GM21390 (cell line): ENCODE measurements at regions not wholly inside any gene's neighbourhood (a gene's known extent, or its start where the extent isn't known, plus 50 kb on each side); places are given as distances from the start of the nearest gene placed in this dataset.
A peak's percentile ranks its signal among the peaks of the same experiment; 100 is the strongest.

Experiments
- ATAC-seq: cut with Tn5 transposase; IDR thresholded peaks from one replicate; pipeline ENCODE4 v1.9.1; 2021; ENCODE audit not compliant: unreplicated experiment

DNA sequence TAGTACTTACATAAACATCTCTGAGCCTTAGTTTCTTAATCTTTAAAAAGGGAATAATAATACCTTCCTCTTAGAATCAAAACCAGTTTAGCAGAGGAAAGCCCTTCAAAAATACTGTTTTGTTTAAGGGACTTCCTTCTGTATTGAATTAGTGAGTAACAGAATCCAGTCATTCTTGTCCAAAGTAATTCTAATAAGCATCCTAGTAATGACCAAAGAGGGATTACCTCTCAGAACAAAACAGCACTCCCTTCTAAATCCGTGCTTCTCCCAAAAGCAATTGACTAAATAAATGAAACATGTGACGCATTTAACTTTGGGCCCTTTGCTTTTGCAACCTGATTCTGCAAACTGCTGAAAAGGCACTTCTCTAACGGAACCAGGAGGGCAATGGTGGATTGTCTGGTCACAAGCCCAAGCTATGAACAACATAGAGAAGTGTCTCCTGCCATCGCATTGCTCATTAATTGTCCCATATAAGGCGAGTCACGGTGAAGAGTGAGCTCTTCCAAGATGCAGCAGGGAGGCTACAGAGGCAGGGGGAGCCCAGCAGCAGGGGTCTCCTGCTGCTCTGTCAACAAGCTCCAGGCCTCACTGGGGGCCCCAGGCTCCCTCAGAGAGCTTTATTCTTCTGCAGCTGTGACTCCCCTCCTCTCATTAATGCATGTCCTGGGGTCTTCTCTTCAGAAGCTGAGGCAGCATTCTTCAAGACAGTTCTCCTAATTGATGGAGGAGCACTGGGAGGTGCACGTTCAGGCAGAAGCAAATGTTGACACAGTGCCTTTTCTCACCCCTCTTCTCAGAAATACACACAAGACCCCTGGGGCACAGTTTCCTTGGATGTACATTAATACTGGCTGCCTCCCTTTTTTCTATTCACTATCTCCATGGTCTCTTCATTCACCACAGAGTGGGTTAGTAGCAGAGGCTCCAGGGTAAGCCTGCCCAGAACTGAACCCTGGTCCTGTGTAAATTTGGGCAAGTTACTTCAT lies 419.6 kb upstream of the RASGEF1B start:
- ATAC-seq, result no peak

DNA sequence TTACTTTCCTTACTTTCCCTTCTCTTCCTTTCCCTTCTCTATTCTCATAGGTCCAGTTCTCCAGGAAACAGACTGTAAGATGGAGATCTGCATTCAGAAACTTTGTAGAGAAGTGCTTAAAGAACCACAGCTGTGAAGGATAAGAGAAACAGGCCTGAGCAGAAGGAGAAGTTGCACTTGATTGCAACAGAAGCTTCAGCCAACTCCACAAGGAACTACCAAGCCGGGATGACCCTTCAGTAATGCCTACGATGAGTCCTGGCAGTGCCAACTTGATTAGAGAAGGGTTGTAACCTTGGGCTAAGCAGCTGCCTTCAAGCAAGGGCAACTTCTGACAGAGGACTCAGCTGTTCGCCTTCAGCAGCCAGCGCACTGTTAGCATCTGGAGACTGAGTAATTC lies 413.3 kb upstream of the RASGEF1B start:
- ATAC-seq, result no peak

DNA sequence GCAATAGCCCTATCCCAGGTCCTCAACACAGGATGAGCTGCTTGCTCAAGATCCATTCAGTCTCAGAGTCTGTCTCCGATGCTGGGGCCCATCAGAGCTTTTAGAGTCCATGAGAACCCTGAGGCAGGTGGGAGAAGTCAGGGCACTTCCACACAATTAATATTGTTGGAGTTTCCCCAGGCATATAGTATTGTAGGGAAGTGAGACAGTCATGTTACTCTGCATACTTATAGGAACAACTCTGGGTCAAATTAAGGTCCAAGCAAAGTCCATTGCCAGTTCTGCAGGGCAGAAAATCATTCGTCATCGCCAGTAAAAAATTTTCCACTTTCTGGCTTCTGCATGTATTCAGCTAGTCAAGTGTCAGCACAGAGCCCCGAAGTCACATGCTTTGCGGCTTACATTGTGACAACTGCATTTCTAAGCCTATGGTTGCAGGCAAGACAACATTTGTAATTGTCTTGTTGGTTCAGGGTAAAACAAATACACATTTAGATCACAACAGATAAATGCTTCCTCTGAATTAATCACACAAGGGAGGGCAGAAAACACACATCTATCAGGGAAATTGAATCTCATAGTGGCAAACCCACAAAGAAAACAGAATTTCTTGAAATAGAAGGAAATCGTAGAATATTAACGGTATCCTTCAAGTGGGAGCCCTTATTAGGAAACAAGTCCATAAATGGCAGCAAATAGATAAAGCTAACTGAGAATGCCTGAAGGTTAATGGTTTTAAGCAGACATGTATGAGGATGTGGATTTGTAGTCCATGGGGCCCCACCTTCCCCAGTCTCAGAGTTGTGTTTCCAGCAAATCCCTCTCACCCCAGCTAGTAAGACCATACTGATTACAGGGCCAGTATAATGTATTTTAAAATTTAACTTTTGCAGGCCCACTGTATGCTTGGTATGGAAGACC lies 412.1 kb upstream of the RASGEF1B start:
- ATAC-seq, result no peak

DNA sequence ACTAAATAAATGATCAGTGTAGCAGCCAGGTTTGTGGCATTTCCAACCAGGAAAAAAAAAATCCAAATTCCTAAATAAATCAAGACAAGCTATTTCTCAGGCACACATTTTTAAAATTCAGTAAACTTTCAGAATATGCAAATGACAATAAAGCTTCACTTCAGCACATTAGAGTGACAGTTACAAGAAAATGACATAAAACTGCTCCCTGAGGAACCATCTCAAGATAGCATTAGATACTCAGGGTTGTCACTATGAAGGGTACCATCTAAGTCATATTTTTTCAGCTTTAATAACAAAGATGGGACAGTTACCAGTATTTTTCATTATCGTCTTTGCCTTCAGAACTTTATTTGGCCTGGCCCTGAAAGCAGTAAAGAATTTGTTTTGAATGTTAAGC lies 411.3 kb upstream of the RASGEF1B start:
- no peak for ATAC-seq

DNA sequence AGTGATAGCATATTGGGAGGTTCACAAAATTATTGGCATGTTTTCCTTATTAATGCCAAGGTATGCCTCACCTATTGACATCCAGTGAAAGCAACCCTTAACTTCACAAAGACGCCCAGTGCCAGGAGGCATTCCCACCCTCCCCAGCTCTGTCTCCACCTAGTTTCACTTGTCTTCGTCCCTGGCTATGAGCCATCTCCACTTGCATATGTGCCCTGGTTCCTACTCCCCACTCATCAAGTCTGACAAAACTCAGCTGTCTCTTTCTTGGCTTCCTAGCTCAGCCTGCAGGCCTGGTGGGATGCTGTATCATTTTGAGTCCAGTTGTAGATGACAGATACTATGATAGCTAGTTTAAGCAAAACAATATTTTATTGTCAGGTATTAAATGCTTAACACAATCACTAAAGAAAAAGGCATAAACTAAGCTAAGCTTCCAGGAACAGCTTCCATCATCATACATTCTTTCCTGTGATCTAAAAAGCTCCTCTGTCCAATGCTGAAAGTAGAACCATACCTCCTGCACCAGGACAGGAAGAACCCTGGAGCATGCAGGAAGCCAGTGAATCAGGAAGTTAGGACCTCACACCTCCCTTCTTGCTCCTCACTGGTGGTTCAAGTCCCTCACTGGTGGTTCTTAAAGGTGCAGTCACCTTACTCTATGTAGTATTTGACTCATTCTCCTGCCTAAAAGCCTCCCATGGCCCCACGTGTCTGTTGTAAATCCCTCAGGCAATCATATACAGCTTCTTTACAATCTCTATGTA lies 410.3 kb upstream of the RASGEF1B start:
- no peak for ATAC-seq

DNA sequence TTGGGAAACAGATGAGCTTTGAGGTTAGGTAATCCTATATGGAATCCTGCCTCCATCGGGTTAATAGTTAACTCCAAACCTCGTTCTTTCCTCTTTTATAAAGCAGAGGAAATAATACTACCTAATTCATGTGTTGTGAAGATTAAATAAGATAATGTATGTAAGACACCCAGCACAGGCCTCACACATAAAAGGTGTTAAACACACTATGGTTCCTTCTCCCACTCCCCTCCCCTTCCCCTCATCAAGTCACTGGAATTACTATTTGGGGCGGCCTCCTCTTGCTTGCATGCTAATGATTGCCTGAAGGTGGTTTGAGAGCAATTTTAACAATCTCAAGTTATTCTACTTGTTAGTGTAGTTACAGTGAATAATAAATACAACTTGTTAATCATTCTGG lies 404.4 kb upstream of the RASGEF1B start:
- ATAC-seq, result no peak

DNA sequence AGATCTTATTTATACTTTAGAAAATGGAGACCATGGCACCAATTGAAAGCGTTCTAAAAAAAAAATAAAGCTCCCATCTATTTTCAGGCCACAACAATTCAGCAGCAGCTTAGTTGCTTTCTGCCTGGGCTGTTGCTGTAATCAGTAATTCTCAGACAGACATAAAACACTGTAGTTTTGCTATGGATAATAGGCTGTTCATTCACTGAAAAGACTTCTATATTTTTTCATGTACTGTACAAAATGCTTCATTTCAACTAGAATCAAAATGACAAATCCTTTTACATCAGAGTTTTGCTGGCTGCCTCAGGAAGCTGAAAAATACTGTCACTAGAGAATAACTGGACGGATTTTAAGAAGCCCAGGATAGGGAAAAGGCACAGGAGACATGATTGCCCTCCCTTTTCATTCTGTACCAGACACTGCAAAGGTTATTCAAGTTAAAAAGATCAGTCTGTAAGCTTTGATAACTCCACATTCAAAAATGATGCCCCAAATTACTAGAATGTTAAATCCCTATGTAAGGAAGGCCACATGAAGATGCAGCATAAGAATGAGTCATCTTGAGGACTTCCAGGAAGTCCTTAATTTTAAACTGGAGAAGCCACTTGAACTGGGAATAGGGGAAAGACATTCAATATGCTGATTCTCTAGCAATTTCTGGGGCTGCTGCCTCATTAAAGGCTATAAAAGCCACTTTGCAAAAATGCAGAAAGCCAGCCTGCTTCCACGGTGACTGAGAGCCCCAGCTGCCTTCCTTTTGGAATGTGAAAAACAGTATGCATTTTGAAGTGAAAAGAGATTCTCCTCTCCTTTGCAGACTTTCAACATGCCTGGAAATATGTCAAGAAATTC lies 403.2 kb upstream of the RASGEF1B start:
- ATAC-seq, result no peak

DNA sequence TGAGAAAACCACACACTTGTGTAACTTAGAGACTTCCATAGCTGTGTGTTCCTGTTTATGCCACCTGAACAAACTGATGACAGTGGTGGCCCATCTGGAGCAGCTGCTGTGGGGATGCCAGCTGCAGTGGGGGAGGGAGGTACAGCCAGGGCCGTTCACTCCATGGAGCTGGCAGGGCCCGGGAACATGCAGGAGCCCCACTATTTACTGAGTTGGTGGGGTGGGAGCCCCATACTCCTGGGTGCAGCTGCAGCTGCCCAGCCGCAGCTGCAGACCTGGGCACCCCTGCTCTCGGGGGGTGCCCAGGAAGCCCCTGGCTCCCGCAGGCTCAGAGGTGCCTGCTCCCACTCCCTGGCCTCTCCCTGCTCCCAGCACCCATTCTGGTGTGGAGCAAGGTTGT lies 398.6 kb upstream of the RASGEF1B start:
- ATAC-seq, result no peak

DNA sequence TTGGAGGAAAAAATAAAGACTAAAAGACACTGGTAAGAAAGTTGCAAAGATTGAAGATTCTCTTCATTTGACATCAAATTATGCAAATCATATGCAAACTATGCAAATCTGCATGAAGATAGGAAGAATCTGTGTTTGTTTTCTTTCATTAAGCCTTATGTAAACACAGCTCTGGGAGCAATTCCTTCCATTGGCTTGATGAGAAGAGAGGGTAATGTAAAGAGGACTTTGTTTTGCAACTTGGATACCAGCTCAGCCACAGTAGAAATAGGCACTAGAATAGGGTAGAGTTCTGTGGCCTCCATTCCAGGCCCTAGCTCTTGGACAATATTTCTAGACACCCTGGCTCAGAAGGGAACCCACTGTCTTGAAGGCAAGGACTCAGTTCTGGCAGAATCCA lies 388.4 kb upstream of the RASGEF1B start:
- no peak for ATAC-seq

DNA sequence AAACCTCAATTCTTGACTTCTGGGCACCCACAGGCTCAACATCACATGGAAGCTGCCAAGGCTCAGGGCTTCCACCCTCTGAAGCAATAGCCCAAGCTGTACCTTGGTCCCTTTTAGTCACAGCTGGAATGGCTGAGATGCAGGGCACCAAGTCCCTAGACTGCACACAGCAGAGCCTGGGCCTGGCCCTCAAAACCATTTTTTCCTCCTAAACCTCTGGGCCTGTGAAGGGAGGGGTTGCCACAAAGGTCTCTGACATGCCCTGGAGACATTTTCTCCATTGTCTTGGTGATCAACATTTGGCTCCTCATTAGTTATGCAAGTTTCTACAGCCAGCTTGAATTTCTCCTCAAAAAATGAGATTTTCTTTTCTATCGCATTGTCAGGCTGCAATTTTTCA lies 382.7 kb upstream of the RASGEF1B start:
- ATAC-seq, result no peak

DNA sequence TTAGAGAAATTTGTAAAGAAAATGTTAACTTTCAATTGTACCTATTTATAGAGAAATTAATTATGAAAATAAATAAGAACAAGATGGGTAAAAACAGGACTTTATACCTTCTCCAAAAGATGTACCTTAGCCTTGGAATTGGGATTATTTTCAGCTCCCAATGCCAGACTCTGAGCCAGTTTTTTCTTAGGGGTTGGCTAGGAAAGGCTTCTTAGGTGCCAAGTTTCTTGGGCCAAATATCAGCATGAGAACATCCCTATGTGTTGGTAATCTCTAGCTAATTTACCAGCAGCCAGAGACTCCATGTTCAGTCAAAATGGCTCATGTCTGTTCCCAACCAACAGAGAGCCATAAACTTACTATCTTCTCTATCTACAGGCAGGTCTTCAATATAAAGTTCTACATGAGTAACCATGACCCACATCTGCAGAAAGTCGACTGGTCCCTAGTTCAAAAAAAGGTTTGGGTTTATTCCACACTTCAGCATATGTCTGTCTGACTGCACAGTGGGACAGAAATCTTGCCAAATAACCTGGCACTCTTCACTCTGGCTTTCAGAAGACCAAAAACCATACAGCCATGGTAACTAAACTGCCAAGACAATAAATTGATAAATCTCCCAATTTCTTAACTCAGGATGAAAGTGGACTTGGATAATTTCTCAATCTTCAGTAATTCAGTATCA lies 380.5 kb upstream of the RASGEF1B start:
- ATAC-seq, result no peak

DNA sequence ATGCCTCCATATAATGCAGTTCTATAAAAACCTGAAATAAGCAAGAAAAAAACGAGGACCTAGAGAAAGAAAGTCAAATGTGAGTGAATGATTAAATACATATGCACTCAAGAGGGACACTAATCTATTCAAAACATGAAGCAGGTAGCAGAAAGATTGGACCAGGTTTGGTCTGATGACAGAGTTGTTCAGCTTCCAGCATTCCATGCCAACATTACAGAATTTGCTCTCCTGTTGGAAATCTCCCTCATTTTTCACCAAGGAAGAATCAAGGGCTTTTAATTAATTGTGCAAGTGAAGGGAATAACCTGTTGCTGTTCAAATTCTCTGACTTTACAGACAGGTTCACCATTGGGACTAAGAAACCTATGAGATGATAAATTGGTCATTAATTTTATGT lies 379.0 kb upstream of the RASGEF1B start:
- no peak for ATAC-seq

DNA sequence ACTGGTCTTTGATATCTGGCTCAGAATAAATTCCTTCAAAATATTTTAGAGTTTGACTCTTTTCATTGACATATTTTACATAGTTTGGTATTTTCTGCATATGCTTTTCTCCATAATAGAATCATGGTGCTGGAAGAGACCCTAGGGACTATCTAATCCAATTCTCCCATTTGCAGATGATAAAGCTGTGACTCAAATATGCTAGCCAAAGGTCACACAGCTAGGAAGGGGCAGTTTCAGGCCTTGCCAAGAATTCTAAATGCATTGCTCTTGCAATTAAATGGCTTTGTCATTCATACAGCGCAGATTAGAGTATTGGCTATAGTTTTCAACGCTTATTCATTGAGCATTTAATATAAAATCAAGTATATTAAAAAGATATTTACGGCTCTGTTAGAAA lies 374.1 kb upstream of the RASGEF1B start:
- ATAC-seq, result no peak

DNA sequence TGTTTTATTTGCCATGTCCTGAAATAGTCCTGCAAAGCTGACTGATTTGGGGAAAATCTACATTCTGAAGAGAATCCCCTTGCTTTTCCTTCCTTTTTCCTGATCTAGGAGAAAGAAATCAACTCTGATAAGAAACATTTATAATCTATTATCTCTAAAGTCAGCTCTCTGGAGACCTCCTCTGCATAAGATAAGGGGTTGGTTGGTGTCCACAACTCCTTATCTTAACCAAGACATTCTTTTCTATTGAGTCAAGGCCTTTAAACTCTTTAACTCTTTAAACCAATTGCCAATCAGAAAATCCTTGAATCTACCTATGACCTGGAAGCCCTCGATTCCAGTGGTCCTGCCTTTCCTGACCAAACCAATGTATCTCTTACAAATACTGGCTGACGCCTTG lies 373.6 kb upstream of the RASGEF1B start:
- no peak for ATAC-seq

DNA sequence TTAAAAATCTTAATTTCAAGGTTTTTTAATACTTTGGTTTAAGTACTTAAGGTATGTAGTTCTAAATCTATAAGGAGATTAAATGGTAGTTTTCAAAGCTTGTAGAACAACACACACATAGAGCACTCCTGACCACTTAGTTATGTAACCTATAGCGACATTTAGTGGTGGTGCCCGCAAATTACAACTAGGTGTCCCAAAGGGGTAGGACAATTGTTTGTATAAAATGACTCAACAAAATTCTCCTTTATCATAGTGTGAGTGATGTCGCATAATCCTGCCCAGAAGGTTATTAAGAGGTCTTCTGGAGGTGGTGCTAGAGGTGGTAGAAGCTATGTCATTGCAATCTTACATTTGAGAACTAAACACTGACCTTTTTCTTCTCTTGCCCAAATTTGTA lies 373.0 kb upstream of the RASGEF1B start:
- ATAC-seq, result peak; percentile 84

DNA sequence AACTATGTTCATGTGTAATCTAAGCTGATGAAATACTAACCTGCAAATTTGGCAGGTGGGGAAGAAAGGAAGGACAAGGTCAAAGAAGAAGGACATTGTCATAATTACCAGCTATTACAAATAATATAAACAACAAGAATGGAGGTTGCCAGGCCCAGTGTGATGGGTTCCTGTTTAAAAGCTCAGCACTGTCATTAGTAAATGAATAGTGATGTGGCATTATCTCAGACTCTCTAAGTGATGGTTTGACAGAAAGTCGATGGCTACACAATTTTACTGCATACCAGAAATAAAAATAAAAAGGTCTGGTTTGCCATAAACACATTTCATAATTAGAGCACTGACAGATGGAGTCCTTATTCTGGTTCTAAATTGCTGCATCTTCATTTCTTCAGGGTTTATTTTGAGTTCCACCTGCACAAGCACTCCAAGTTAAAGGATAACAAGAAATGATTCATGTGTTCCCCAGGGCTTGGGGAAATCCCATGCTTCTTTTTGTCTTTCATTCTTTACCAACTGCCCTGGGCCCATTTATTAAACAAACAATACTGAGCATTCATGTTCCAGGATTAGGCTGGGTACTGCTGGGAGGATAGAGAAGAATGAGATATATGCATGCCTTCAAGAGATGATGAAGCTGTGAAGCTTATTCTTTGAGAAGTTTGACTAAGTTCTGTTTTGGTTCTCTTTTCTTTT lies 367.8 kb upstream of the RASGEF1B start:
- no peak for ATAC-seq

DNA sequence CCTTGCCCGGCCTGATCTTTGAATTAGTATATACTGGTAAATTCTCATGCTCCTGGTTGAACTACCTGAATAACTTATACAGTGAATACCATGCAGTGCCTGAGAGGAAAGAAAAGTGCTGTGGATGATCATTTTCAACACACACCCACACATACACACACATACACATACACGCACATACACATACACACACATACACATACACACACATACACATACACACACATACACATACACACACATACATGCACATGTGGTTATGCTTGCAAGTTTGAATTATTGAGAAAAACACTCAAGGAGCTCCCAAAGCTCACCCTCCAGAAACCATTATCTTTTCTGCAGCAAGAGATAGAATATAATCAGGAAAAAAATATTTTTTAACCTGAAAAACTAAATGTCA lies 366.9 kb upstream of the RASGEF1B start:
- ATAC-seq, result no peak

DNA sequence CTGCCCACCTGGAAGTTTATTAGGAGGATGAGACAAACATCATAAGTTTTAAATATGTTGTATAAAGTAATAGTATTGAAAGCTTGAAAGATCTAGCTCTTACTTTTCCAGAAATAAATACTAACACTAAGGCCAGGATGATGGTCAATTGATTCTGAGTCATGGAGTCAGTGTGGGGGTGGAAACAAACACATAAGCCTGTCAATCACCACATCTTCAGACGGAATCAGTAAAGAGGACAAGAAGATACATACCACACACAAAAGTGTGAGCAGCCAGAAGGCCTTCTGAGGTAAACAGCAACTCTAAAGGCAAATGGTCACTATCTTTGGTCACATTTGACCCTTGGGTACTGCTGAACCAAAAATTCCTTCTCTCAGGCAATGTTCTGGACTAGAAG lies 365.0 kb upstream of the RASGEF1B start:
- ATAC-seq, result no peak

DNA sequence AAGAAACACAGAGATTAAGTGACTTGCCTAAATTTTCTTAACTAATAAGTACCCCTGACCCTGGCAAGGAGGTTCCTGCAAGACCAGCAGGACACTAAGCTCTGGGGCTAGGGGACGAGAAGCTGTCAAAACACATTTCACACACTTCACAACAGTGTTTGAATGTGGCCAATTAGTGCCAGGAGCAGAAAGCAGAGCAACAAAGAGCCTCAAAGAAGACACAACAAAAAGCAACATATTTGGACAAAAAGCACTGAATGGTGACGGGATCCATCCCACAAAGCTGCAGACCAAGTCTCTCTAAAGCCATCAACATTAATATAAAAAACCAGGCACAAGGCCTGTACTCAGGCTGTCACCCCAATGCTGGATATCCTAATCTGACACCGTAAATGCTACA lies 361.9 kb upstream of the RASGEF1B start:
- no peak for ATAC-seq
